Mesendoderm (in vitro differentiated cells): ENCODE measurements at regions not wholly inside any gene's neighbourhood (a gene's known extent, or its start where the extent isn't known, plus 50 kb on each side); places are given as distances from the start of the nearest gene placed in this dataset.

Source experiments
- DNase-seq: peaks from one replicate; pipeline ENCODE4 v3.0.0; 2013
- H2AK5ac ChIP-seq: 2 replicates; pipeline ENCODE4 v1.6.1; 2013; ENCODE audit warnings: low read length, inconsistent platforms
- H2BK120ac ChIP-seq: 2 replicates; pipeline ENCODE4 v1.6.1; 2013; ENCODE audit warnings: low read depth, mild to moderate bottlenecking, low read length, moderate library complexity, mixed read lengths
- H2BK15ac ChIP-seq: replicated peaks from 2 replicates; pipeline ENCODE4 v1.6.1; 2013; ENCODE audit warnings: low read depth, mild to moderate bottlenecking, moderate library complexity
- H2BK5ac ChIP-seq: 2 replicates; pipeline ENCODE4 v1.6.1; 2013; ENCODE audit warnings: low read length, inconsistent platforms
- H3K18ac ChIP-seq: 2 replicates; pipeline ENCODE4 v1.6.1; 2013; ENCODE audit warnings: mild to moderate bottlenecking, low read length, mixed read lengths
- H3K23ac ChIP-seq: one replicate; pipeline ENCODE4 v1.6.1; 2013; ENCODE audit warnings: low read length
- H3K27ac ChIP-seq: 2 replicates; pipeline ENCODE4 v1.5.1; 2013; ENCODE audit warnings: low read depth, mild to moderate bottlenecking, inconsistent platforms, low read length, moderate library complexity
- H3K27me3 ChIP-seq: 2 replicates; pipeline ENCODE4 v1.6.1; 2013; ENCODE audit warnings: low read length, control low read depth, mild to moderate bottlenecking, inconsistent platforms; ENCODE audit not compliant: insufficient read depth, poor library complexity
- H3K36me3 ChIP-seq: 2 replicates; pipeline ENCODE4 v1.6.1; 2013; ENCODE audit warnings: low read length, inconsistent platforms; ENCODE audit not compliant: control insufficient read depth, insufficient read depth
- H3K4ac ChIP-seq: one replicate; pipeline ENCODE4 v1.6.1; 2013; ENCODE audit warnings: low read depth, mild to moderate bottlenecking, low read length, moderate library complexity
- H3K4me1 ChIP-seq: 2 replicates; pipeline ENCODE4 v1.6.1; 2013; ENCODE audit warnings: low read depth, low read length, inconsistent platforms; ENCODE audit not compliant: control insufficient read depth
- H3K4me2 ChIP-seq: 2 replicates; pipeline ENCODE4 v1.6.1; 2013; ENCODE audit warnings: low read length
- H3K4me3 ChIP-seq: 2 replicates; pipeline ENCODE4 v1.5.1; 2013; ENCODE audit warnings: mild to moderate bottlenecking, low read length
- H3K56ac ChIP-seq: one replicate; pipeline ENCODE4 v1.6.1; 2013; ENCODE audit warnings: low read length
- H3K79me1 ChIP-seq: 2 replicates; pipeline ENCODE4 v1.6.1; 2013; ENCODE audit warnings: low read length, inconsistent platforms
- H3K79me2 ChIP-seq: 2 replicates; pipeline ENCODE4 v1.6.1; 2013; ENCODE audit warnings: mild to moderate bottlenecking, low read length; ENCODE audit not compliant: control insufficient read depth, insufficient read depth
- H3K9ac ChIP-seq: 2 replicates; pipeline ENCODE4 v1.6.1; 2013; ENCODE audit warnings: low read length, inconsistent platforms
- H4K5ac ChIP-seq: one replicate; pipeline ENCODE4 v1.6.1; 2013; ENCODE audit warnings: low read length
- H4K8ac ChIP-seq: one replicate; pipeline ENCODE4 v1.6.1; 2013; ENCODE audit warnings: low read depth, mild to moderate bottlenecking, control low read depth, low read length, moderate library complexity
- WGBS: extraction: QIAGEN DNeasy Blood & Tissue Kit; methylation state at CpG from one replicate; pipeline ENCODE4 v1.1.7; 2013; ENCODE audit warnings: low lambda C conversion rate, missing lambda C conversion rate; ENCODE audit not compliant: insufficient coverage; ENCODE audit errors: extremely low coverage; 5-methylcytosine and 5-hydroxymethylcytosine counted together

DNA sequence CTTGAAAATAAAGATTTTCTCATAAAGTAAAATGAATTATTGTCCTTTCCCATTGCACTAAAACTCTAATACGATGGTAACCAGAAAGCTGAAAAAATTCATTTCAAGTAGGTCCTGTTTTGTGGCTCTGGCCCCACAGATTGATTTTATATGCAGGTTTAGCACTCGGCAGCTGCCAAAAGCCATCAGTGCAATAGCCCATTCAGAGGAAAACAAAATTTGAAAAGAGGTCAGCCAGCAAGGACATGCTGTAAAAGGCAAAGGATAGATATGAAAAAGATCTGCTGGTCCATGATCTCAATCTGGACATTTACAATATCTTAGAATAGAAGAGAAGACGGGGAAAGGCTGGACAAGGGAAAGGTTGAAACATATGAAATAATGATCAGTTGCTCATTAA is 414.8 kb upstream of the NOVA1 start:
- H4K5ac ChIP-seq, result no peak overlapping the region
- no peak overlapping the region for H3K9ac ChIP-seq
- no peak overlapping the region for H2BK5ac ChIP-seq
- H2BK15ac ChIP-seq, result no peak overlapping the region
- H3K79me1 ChIP-seq, result no peaks in the 10 kb centered on the region
- H3K4me2 ChIP-seq, result no peak overlapping the region
- no peak overlapping the region for H4K8ac ChIP-seq
- H3K4me3 ChIP-seq, result no peak overlapping the region
- no peaks in the 10 kb centered on the region for H3K79me2 ChIP-seq
- H2BK120ac ChIP-seq, result no peak overlapping the region
- no peak overlapping the region for H3K23ac ChIP-seq
- no peaks in the 10 kb centered on the region for H3K27me3 ChIP-seq
- H3K18ac ChIP-seq, result no peak overlapping the region
- H3K4ac ChIP-seq, result no peak overlapping the region
- H3K56ac ChIP-seq, result no peak overlapping the region
- no peak for DNase-seq
- no peak overlapping the region for H3K27ac ChIP-seq
- no peaks in the 10 kb centered on the region for H3K4me1 ChIP-seq
- no peaks in the 10 kb centered on the region for H3K36me3 ChIP-seq
- H2AK5ac ChIP-seq, result no peak overlapping the region
- WGBS, result no CpG with 5 or more reads among the region's 3 CpGs

DNA sequence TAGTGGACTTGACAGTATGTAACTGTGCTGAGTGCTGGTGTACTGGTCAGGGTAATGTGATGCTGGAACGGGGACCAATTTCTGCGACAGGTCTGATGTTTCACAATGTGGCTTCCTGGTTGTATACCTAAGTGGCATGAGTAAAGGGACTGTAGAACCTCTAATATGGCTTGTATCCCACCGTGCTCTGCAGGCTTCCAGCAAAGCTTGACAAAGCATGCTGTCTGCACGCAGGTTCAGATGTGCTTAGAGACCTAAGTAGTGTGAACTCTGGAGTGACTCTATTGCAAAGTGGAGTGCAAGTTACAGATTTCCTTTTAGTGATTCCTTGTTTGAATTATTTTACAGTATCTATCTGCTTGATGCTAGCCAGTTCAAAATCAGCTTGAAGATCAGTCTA is 415.8 kb upstream of the NOVA1 start:
- Histone ChIP-seq H3K79me2 (no peaks in the 10 kb centered on the region), H3K4me2 (no peak overlapping the region), H3K27me3 (no peaks in the 10 kb centered on the region), H3K36me3 (no peaks in the 10 kb centered on the region), H4K5ac (no peak overlapping the region), H3K79me1 (no peaks in the 10 kb centered on the region), H3K18ac (no peak overlapping the region), H3K4me1 (no peaks in the 10 kb centered on the region), H2BK15ac (no peak overlapping the region), H3K9ac (no peak overlapping the region), H3K56ac (no peak overlapping the region), H3K27ac (no peak overlapping the region), H3K4me3 (no peak overlapping the region), H2BK120ac (no peak overlapping the region), H4K8ac (no peak overlapping the region), H2AK5ac (no peak overlapping the region), H3K4ac (no peak overlapping the region), H3K23ac (no peak overlapping the region), H2BK5ac (no peak overlapping the region)
- no CpG with 5 or more reads among the region's 4 CpGs for WGBS
- no peak for DNase-seq

DNA sequence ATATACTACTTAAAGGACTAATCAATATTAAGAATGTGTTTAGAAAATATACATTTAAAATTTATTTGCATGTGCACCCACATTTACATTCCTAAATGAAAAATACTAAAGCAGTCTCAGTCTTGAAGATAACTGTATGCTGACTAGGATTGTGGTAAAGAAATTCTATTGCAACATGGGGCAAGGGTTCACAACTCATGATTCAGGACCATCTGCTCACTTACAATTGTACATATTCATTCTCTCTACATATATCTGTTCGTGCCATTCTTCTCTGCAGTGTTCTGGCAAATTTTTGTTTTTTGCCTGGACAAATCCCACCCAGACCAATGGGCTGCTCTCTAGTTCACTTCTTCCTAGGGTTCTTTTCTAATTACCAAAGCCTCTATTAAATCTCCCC is 417.2 kb upstream of the NOVA1 start:
- WGBS, result no CpG with 5 or more reads among the region's 1 CpG
- H3K36me3 ChIP-seq, result no peaks in the 10 kb centered on the region
- H3K27me3 ChIP-seq, result no peaks in the 10 kb centered on the region
- H4K5ac ChIP-seq, result no peak overlapping the region
- H2AK5ac ChIP-seq, result no peak overlapping the region
- H3K4me2 ChIP-seq, result no peak overlapping the region
- no peak overlapping the region for H3K23ac ChIP-seq
- H3K4me1 ChIP-seq, result no peaks in the 10 kb centered on the region
- H2BK120ac ChIP-seq, result no peak overlapping the region
- no peak overlapping the region for H2BK5ac ChIP-seq
- no peak overlapping the region for H3K4ac ChIP-seq
- H3K79me2 ChIP-seq, result no peaks in the 10 kb centered on the region
- no peak overlapping the region for H3K18ac ChIP-seq
- no peak overlapping the region for H3K9ac ChIP-seq
- H3K4me3 ChIP-seq, result no peak overlapping the region
- no peak overlapping the region for H2BK15ac ChIP-seq
- H3K27ac ChIP-seq, result no peak overlapping the region
- DNase-seq, result no peak
- no peak overlapping the region for H4K8ac ChIP-seq
- no peak overlapping the region for H3K56ac ChIP-seq
- no peaks in the 10 kb centered on the region for H3K79me1 ChIP-seq

DNA sequence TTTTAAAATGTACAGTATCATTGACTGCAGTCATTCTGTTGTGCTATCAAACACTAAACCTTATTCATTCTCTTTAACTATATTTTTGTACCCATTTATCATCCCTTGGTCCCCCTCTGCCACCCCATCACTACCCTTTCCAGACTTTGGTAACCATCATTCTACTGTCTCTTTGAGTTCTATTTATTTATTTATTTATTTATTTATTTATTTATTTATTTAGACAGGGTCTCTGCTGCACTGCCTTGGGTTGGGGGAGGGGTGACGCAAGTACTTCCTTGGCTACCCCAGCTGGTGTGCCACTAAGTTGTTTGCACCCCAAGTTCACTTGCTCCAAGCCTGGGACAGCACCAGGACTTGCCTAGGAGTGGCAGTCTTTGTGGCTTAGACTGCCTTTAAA is 427.8 kb upstream of the NOVA1 start:
- DNase-seq, result no peak
- no CpG with 5 or more reads among the region's 1 CpG for WGBS
- H3K18ac ChIP-seq, result no peak overlapping the region
- no peaks in the 10 kb centered on the region for H3K79me2 ChIP-seq
- no peak overlapping the region for H2AK5ac ChIP-seq
- H3K36me3 ChIP-seq, result no peaks in the 10 kb centered on the region
- H3K4me2 ChIP-seq, result no peak overlapping the region
- no peak overlapping the region for H3K23ac ChIP-seq
- no peak overlapping the region for H4K8ac ChIP-seq
- H3K27ac ChIP-seq, result no peak overlapping the region
- H3K27me3 ChIP-seq, result no peaks in the 10 kb centered on the region
- no peak overlapping the region for H3K4ac ChIP-seq
- H4K5ac ChIP-seq, result no peak overlapping the region
- H2BK15ac ChIP-seq, result no peak overlapping the region
- H3K9ac ChIP-seq, result no peak overlapping the region
- H2BK5ac ChIP-seq, result no peak overlapping the region
- no peak overlapping the region for H3K4me3 ChIP-seq
- no peak overlapping the region for H3K56ac ChIP-seq
- no peaks in the 10 kb centered on the region for H3K79me1 ChIP-seq
- H3K4me1 ChIP-seq, result no peaks in the 10 kb centered on the region
- no peak overlapping the region for H2BK120ac ChIP-seq

DNA sequence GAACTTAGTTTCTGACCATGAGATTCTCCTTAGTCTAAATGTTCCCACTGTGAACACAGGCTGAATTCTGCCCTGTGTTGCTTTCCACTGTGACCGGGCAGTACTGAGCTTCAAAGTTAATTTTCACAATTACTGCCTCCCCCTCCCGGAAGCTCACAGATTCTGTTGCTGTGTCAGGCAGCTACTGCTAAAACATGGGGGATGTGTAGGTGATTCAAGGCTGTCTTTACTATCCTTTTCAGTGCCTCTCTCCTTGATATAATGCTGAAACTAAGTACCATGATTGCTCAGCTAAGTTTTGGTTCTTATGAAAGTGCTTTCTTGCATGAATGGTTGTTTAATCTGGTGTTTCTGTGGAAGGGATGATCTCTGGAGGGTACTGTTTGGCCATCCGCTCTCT is 428.3 kb upstream of the NOVA1 start:
- H3K79me2 ChIP-seq, result no peaks in the 10 kb centered on the region
- H4K8ac ChIP-seq, result no peak overlapping the region
- no peak overlapping the region for H3K4ac ChIP-seq
- no peak overlapping the region for H4K5ac ChIP-seq
- no peak overlapping the region for H3K4me2 ChIP-seq
- no peak overlapping the region for H3K23ac ChIP-seq
- no peaks in the 10 kb centered on the region for H3K4me1 ChIP-seq
- no peaks in the 10 kb centered on the region for H3K27me3 ChIP-seq
- no peak for DNase-seq
- no peak overlapping the region for H2AK5ac ChIP-seq
- H3K27ac ChIP-seq, result no peak overlapping the region
- no peak overlapping the region for H2BK15ac ChIP-seq
- H3K79me1 ChIP-seq, result no peaks in the 10 kb centered on the region
- no peak overlapping the region for H2BK5ac ChIP-seq
- H3K18ac ChIP-seq, result no peak overlapping the region
- no CpG with 5 or more reads among the region's 3 CpGs for WGBS
- no peak overlapping the region for H3K4me3 ChIP-seq
- no peaks in the 10 kb centered on the region for H3K36me3 ChIP-seq
- H3K9ac ChIP-seq, result no peak overlapping the region
- no peak overlapping the region for H2BK120ac ChIP-seq
- H3K56ac ChIP-seq, result no peak overlapping the region

DNA sequence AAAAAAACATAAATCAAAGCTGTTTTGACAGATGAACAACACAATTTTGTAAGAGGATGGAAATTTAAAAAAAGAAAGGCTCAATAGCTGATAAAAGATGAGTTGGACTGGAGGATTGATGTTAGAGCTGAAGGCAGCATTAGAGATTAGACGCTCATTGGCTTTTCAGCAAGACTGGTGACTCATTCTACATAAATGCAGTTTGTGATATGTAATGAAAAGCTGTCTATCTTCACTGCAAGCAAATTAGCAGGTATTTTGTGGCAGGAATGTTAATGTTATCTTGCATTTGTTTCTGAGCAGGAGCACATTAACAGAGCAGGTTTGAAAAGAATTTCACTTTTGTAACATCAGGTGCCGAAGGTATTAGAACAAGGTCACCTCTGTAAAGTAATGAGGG is 442.7 kb upstream of the NOVA1 start:
- Histone ChIP-seq H3K4me1 (no peaks in the 10 kb centered on the region), H3K79me2 (no peaks in the 10 kb centered on the region), H3K4ac (no peak overlapping the region), H3K36me3 (no peaks in the 10 kb centered on the region), H3K9ac (no peak overlapping the region), H2BK15ac (no peak overlapping the region), H3K18ac (no peak overlapping the region), H3K79me1 (no peaks in the 10 kb centered on the region), H4K5ac (no peak overlapping the region), H2BK5ac (no peak overlapping the region), H2AK5ac (no peak overlapping the region), H3K4me2 (no peak overlapping the region), H3K4me3 (no peak overlapping the region), H3K56ac (no peak overlapping the region), H4K8ac (no peak overlapping the region), H3K23ac (no peak overlapping the region), H3K27me3 (no peaks in the 10 kb centered on the region), H3K27ac (no peak overlapping the region), H2BK120ac (no peak overlapping the region)
- WGBS, result no CpG with 5 or more reads among the region's 2 CpGs
- DNase-seq, result peak; percentile 84
